SW480 (cell line): ENCODE measurements at regions not wholly inside any gene's neighbourhood (a gene's known extent, or its start where the extent isn't known, plus 50 kb on each side); places are given as distances from the start of the nearest gene placed in this dataset.

Experiments used
- DNase-seq: peaks from one replicate; pipeline ENCODE4 v3.0.0-alpha.2; 2016; ENCODE audit warnings: low spot score

DNA sequence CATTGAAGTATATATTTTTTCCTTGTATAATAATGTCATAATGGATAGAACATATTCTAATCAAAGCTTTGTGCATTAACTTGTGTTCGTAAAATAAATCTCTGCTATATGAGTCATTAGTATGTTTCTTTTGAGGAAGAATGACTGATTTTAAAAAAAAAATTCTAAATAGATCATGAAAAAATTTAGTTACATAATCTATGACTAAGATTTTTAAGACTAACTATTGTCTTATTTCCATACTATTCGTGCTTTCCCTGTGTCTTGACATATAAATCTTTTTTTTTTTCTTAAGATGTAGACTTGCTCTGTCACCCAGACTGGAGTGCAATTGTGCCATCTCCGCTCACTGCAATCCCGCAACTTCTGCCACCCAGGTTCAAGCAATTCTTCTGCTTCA lies 226.1 kb downstream of the DSEL start:
- no peak for DNase-seq

DNA sequence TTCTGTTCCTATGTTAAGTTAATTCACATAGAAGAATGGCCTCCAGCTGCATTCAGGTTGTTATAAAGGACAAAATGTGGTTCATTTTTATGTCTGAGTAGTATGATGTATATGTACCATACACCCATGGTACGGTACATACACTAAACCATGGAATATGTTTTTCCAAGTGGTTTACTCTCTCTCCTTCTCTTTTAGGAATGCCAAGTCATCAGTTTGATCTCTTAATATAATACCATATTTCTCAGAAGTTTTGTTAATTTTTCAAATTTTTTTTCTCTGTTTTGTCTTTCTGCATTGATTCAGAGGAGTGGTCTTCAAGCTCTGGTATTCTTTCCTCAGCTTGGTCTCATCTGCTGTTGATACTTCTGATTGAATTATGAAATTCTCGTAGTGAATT lies 230.9 kb downstream of the DSEL start:
- no peak for DNase-seq

DNA sequence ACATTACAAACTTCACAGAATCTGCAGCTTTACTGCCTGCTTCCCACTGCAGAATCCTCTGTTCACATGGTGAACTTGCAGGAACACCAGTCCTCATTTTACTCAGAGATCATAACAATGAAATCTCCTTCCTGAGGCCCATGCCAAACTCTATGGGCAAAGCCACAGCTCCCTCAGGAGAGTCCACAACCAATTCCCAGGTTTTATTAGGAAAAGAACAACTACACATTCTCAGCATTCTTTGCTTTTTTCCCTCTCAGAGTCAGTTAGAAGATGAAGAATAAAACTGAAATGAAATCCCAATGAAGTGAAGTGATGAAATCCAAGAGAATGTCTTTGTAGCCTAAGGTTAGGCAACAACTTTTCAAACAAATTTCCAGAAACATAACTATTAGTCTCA lies 233.7 kb downstream of the DSEL start:
- no peak for DNase-seq

DNA sequence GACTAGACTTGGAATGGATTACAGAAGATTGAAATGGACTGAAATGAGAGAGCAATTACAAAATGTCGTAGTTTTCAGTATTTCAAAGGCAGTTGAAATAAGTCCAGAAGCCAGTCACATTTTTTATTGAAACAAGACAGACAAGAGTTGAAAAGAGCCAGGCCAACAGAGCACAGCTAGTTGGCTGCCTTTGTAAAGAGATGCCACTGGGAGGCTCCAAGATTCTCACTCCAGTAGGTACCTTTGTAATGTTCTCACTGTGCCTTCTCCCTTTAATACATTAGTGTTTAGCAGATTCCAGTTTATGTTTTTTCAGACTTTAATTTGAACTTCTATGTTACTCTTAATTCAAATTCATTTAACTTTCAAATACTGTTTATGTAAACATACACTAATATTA lies 234.8 kb downstream of the DSEL start:
- DNase-seq: no peak

DNA sequence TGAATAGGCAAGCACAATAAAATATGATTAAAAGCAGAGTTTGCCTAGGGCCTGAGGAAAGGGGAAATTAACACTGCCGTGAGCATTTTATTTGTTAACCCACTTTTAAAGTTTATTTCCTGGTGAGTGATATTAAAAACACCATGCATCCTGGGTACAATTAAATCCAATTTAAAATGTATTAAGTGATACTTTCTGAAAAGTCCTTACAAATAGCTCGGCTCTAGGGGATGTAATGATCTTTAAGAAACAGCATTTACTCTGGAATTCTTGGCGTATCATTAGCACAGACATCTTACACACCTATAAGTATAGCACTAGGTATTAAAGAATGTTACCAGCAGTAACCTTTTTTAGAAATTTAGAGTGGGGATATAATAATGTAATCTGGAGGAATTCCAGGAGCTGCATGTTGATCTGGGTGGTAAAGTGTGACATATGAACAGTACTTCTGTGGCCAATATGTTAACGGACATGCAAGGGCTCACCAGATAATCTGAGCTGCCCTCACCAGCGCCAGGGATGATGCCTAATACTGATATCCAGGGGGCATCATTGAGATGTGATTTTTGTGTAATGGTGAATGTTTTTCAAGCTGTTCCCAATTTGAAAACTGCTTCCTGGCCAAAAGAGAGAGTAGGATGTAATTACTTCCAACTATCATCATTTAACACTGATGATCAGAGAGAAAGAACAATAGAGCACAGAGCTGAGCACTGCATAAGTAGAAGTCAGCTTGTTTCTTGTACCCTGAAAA lies 235.9 kb downstream of the DSEL start:
- no peak for DNase-seq

DNA sequence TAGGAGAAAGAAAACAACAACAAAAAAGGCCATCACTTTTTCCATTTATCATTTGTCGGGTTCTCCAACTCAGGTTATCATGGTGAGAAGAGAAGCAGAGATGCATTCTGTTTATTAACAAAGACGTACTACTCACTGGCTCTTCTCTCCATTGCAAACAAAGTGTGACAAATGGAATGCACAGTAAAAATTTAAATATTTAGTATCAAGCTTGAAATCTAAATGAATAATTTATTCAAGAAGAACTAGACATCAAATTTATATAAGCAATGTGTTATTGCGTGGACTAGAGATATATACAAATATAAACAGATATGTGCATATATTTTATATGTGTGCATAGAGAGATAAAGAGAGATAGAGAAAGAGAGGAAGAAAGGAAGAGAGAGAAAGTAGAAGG lies 236.5 kb downstream of the DSEL start:
- no peak for DNase-seq

DNA sequence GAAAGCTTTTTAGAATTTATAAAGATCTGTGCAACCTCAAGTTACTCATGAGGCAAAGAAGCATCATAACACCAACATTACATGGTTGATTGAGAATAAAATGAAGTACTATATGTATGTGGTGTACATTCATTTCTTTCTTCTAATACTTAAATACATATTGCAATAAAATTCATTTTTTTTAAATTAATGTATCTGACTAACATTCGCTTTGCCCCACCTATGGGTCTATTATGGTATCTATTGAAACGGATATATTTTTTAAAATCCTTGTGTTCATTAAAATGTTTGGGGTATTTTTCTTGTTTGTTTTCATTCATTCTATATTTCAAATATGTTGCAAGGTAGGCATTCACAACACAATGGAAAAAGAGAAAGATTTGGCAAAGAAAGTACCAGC lies 237.5 kb downstream of the DSEL start:
- no peak for DNase-seq

DNA sequence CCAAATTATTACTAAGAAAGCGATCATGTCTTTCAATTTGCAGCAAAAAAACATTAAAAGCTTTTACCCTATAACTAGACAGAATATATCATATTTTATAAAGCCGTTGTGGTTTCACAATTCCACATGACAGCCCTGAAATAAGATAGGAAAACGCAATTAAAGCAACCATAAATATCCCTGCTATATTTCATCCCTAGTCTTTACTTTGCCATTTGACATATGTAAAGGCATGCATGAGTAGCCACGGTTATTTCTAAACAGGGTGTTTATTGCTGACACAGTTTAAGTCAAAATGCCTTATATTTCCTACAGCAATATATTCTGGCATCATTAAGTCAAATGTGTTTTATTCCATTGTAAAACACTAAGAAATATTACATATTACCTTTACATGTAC lies 239.9 kb downstream of the DSEL start:
- no peak for DNase-seq

DNA sequence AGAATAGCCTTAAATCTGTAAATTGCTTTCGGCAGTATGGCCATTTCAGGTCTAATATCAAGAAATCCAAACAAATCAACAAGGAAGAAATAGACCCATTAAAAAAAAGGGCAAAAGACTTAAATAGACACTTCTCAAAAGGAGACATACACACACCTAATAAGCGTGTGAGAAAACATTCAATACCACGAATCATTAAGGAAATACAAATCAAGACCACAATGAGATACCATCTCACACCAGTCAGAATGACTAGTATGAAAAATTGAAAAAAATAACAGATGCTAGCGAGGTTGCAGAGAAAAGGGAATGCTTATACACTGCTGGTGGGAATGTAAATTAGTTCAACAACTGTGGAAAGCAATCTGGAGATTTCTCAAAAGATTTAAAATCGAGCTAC lies 243.2 kb downstream of the DSEL start:
- DNase-seq: no peak

DNA sequence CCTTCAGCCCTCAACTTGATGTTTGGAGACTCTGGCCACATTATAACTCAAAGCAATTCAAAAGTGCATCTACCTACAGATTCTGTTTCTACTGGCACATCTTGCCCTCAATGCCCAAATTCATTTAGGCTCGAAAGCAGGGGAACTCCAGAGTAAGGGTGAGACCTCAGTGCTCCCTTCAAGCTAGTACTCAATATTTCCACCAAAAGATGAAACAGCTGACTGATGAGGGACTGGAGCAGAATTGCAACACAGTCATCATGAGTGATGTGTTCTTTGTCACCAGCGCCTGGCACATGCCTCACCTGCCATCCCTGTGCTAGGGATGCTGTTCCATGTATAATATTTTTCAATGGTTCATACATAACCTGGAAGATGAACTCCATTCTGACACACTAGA lies 247.3 kb downstream of the DSEL start:
- no peak for DNase-seq

DNA sequence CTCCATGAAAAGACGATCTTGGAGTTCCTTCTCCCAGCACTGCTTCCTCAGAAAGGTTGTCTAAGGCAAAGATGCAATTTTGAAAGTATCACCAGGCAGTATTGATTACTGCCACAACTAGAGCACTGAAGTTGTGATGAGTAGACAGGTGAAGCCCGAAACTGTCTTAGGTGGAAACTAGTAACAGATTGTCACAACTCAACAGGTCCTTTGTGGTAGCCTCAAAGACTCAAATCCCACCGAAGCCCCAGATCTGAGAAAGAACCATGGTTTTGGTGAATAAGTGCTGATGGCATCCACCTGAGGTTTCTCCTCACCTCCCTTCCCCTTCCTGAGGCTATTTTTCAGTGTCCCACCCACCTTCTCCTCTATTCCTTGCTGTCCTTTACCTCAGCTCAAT lies 248.0 kb downstream of the DSEL start:
- no peak for DNase-seq

DNA sequence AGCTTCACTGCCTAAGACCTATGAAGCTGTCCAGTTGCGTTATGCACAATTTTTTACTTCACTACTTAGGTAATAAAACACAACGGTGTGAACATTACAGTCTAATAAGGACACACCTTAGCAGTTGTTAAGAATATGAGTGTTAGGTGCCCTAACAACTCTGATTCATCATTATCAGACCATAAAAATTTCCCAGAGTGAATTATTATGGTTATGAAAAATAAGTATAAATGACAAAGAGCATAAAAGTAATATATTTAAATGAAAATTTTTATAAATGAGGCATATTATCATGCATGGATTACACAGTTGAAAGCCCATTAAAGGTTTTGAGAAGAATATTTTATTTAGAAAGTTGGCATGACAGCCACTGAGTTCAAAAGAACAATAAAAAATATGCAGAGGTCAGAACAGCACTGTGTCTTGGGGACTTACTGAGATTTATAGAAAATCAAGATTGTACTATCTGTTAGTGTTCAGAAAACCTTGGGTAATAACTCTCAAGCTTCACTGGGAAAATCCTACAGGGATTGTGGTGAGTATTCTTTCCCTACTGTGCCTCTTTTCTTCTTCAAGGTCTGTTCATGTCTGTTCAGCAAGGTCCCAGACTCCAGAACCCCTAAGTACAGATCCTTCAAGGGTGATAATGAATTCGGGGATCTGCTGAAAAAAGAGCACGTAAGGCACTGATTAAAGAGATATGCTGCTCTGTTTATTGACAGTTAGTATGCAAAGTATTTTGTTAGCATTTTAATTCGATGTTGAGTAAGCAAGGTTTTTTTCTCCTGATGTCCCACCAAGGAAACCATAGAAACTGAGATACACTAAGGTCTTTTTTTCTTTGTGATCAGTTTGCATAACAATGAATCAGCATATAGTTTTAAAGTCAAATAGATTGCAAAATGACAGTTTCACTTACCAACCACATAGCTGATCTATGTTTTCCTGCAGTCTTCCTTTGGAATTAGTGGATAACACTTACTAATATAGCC lies 250.0 kb downstream of the DSEL start:
- DNase-seq: no peak

DNA sequence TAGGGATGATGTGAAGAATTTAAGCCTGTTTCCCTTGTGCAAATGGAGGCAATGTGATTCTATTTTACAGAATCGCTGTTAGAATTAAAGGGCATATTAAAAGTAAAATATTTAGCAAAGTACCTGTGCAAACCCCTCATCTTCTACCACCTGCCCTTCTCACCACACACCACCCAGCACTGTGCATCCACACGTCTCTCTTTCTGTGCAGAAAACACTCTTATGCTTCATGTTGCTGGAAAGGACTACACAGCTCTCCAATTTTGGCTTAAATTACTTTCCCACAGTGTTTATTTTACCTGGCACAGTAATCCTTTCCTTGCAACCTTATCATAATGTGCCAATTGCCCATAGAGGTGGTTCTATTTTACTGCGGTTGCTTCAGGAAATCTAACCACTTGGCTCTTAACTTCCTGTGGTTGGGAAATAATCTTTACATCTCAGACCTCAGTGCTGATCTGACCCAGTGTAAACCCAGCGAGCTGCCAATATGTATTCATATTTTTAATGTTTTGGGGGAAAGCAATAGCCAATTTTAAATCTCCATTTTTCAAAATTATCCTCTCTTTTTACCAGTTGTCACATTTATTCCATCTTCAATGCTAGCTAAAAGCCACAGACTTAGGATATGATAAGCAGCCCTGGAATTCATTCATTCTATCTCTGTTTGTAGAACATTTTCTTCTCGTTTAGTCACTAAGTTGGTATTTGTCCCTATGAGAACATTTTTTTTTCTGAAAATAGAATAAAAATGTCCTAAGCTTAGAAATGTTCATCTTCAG lies 250.9 kb downstream of the DSEL start:
- DNase-seq: peak; percentile 1

DNA sequence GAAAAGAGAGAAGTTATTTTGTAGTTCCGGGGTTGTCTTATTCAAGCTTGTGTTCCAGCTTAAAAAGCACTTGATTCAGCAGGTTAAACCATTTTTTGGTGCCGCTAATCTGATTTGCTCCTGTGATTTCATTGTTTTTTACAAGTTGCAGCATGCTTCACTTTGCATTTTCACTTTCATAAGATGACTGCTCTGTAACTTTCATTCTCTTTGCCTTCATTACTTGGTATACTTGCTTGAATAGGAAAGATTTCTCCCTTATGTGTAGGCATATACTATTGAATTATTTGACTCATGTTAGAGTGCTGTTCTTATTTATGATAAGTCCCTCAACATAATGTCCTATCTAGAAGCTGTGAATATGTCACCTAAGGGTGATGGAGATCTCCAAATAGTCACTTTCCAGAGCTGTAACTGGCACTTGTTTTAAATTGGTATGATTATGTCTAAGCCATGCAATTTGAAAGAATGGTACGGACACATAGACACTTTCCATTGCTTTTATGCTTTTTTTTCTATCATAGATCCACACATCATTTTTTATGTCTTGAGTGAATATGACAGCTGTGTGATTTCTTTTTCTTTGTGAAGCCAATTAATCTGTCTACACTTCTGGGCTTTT lies 254.5 kb downstream of the DSEL start:
- DNase-seq: no peak

DNA sequence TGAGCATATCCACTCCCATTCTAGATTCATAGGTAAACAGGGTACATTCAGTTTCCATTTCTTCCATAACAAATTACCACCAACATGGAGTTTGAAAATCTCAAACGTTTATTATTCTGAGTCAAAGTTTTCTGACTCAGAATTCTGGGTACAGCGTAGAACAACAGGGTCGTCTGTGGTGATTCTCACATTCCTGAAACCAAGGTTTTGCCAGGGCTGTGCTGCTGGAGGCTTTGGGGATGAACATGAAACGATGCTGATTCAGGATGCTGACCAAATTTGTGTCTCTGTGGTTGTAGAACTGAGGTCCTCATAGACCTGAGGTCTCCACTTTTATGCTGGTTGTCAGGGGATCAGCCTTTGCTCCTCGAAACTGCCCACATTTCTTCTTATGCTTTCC lies 255.7 kb downstream of the DSEL start:
- no peak for DNase-seq

DNA sequence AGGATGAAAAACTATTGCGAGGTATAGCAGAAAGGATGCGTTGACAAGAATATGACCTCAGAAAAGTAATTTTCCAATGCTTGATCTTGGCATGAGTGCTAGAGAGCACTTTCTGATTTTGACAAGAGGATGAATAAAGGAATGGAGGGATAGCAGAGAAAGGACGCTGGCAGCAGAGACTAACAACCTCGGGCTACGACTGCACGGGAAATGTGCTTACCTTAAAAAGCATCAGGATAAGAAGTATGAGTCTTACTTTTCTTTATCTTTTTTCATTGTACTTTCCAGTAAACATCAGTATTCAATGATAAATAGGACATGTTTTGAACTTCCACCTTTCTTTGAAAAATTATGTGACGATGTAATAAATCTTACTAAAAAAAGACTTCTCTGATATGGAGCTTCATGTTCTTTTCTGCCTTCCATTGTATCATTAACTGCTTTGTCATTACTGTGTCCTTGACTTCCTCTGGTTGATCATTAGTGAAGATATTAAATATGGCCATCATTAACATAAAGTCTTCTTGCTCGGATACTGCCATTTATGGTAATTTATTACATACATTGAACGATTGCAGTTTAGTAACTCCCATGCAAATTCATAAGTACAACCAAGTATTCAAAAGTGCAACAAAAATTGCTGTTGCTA lies 265.6 kb downstream of the DSEL start:
- DNase-seq: no peak

DNA sequence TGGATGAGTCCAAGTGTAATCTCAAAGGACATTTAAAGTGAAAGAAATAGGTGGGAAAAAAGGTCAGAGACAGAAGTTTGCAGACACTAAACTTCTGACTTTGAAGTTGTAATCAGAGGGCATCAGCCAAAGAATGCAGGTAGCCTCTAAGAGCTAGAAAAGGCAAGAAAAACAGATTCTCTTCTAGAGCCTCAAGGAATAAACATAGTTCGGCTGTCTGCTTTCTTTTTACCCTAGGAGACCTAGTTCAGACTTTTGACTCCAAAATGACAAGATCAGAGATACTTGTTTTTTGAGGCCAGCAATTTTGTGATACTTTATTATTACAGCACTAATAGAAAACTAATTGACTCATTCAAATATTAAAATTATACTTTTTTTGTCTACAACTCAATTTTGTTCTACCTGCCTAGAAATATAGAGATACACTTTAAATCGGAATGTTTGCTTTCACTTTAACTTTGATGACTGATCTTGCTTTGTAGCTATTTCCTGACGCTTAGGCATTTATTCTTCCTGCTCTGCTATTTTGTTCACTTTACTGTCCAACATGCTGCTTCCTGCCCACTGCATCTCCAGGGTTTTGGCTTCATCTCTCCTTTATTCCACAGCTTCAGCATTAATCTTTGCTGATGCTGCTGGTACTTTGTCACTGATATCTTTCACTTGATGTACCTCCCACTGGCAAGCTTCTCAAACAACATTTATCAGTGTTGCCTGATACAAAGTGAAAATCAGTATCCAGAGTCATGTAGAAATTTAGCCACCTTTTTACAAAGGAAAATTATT lies 272.5 kb downstream of the DSEL start:
- no peak for DNase-seq

DNA sequence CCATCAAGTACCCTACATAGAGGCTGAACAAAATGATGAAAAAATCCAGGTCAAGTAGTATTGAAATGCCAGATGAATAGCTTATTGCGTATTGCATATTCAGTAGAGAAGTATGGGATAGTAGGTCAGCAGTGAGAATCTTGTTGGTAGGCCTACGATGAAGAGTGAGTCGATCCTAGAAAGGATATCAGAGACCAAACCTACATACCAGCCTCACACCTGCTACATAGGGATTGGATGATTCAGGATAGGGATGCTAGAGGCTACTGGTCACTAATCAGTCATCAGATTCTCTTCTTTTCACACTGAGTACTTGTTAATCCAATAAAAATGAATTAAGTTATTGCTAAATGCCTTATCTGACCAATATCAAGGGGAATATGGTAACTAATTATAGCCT lies 274.5 kb downstream of the DSEL start:
- no peak for DNase-seq

DNA sequence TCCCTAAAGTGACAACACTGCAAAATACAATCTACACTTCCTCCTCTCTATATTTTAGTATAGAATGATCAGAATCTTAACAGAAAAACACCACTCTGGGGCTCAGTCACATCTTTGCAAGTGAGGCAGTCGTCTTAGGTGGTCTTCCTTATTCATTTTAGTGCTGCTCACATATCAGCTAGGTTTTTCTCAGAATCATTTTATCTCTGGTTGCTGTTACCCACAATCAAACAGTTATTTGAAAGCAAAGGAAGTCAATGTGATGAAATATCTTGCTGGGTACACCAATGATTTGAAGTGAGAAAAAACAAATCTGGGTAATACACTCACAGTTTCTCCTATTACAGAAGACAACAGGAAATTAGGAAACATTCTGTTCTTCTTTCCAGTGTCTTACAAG lies 275.2 kb downstream of the DSEL start:
- no peak for DNase-seq

DNA sequence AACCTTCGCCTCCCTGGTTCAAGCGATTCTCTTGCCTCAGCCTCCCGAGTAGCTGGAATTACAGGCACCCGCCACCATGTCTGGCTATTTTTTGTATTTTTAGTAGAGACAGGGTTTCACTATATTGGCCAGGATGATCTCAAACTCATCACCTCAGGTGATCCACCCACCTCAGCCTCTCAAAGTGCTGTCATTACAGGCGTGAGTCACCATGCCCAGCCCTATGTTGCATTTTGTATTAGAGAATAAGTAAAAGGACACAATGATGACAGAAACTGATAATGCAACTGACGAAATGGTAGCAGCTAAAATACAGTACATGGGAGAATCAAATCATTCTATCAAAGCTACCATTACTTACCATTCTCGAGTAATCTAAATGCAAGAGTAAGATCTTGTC lies 276.7 kb downstream of the DSEL start:
- no peak for DNase-seq

DNA sequence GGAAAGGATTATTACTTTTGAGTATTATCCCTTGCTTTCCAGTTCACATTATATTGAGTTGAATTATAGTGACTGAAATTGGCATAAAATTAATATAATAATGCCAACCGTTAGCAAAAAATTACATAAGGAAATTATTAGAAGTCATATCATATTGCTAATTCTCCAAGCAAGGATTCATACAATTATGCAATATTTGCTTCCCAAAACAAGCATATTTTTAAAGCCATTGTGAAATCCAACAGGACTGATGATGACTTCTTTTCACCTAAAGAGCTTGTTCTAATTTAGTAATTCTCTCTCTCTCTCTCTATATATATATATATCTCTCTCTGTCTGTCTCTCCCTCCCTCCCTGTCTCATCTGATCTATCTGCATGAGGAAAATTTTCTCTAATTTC lies 283.5 kb downstream of the DSEL start:
- DNase-seq: no peak
